Neuronal stem cell (in vitro differentiated cells): ENCODE measurements at regions not wholly inside any gene's neighbourhood (a gene's known extent, or its start where the extent isn't known, plus 50 kb on each side); places are given as distances from the start of the nearest gene placed in this dataset.

ENCODE experiments used
- DNase-seq: peaks from one replicate; pipeline ENCODE4 v3.0.0-alpha.2; 2013; ENCODE audit warnings: low spot score
- H2AFZ ChIP-seq: one replicate; pipeline ENCODE4 v1.6.1; 2013; ENCODE audit warnings: mild to moderate bottlenecking, low read length, inconsistent platforms
- H2AK5ac ChIP-seq: 2 replicates; pipeline ENCODE4 v1.6.1; 2013; ENCODE audit warnings: low read depth, mild to moderate bottlenecking, inconsistent platforms, low read length, moderate library complexity, mixed read lengths
- H2BK120ac ChIP-seq: 2 replicates; pipeline ENCODE4 v1.6.1; 2013; ENCODE audit warnings: low read depth, mild to moderate bottlenecking, inconsistent platforms, low read length, moderate library complexity, mixed read lengths
- H2BK12ac ChIP-seq: one replicate; pipeline ENCODE4 v1.6.1; 2013; ENCODE audit warnings: low read length, inconsistent platforms
- H2BK15ac ChIP-seq: 2 replicates; pipeline ENCODE4 v1.6.1; 2013; ENCODE audit warnings: mild to moderate bottlenecking, low read length, inconsistent platforms, mixed read lengths
- H2BK5ac ChIP-seq: one replicate; pipeline ENCODE4 v1.6.1; 2013; ENCODE audit warnings: inconsistent platforms, mild to moderate bottlenecking, low read length, moderate library complexity
- H3K14ac ChIP-seq: one replicate; pipeline ENCODE4 v1.6.1; 2013; ENCODE audit warnings: low read length, inconsistent platforms
- H3K18ac ChIP-seq: 2 replicates; pipeline ENCODE4 v1.6.1; 2013; ENCODE audit warnings: low read length, inconsistent platforms
- H3K23ac ChIP-seq: 2 replicates; pipeline ENCODE4 v1.6.1; 2013; ENCODE audit warnings: low read depth, mild to moderate bottlenecking, mixed read lengths, low read length, inconsistent platforms; ENCODE audit not compliant: poor library complexity
- H3K27ac ChIP-seq: replicated peaks from 3 replicates; pipeline ENCODE4 v1.5.1; 2013; ENCODE audit warnings: low read length, inconsistent platforms
- H3K27me3 ChIP-seq, 3 experiments: 2 replicates each; pipeline ENCODE4 v1.6.1; 2013; ENCODE audit warnings: low read length in 3 of 3, mild to moderate bottlenecking in 2 of 3, inconsistent platforms in 1 of 3, low read depth in 1 of 3, mixed read lengths in 1 of 3, moderate library complexity in 1 of 3; ENCODE audit not compliant: control insufficient read depth in 3 of 3, insufficient read depth in 3 of 3
- H3K36me3 ChIP-seq, 2 donors: replicated peaks in 1 of 2; 2 replicates each; pipeline ENCODE4 v1.6.1; 2013; ENCODE audit warnings: low read length in 2 of 2; ENCODE audit not compliant: control insufficient read depth in 2 of 2, insufficient read depth in 2 of 2
- H3K4ac ChIP-seq: 2 replicates; pipeline ENCODE4 v1.6.1; 2013; ENCODE audit warnings: inconsistent platforms, mild to moderate bottlenecking, low read length, moderate library complexity
- H3K4me1 ChIP-seq, 2 donors: 1 replicate in 1 of 2; 2 replicates in 1 of 2; pipeline ENCODE4 v1.6.1; 2013; ENCODE audit warnings: low read length in 2 of 2, low read depth in 1 of 2; ENCODE audit not compliant: control insufficient read depth in 2 of 2, insufficient read depth in 1 of 2
- H3K4me2 ChIP-seq: one replicate; pipeline ENCODE4 v1.6.1; 2013; ENCODE audit warnings: mild to moderate bottlenecking, low read length, inconsistent platforms; ENCODE audit not compliant: insufficient read depth, poor library complexity, severe bottlenecking
- H3K4me3 ChIP-seq, 2 donors: 2 replicates each; pipeline ENCODE4 v1.5.1; 2013; ENCODE audit warnings: low read length in 2 of 2, mild to moderate bottlenecking in 2 of 2, inconsistent platforms in 1 of 2, moderate library complexity in 1 of 2
- H3K79me1 ChIP-seq: one replicate; pipeline ENCODE4 v1.6.1; 2013; ENCODE audit warnings: low read depth, mild to moderate bottlenecking, inconsistent platforms, low read length, moderate library complexity
- H3K9ac ChIP-seq: one replicate; pipeline ENCODE4 v1.6.1; 2013; ENCODE audit warnings: mild to moderate bottlenecking, low read depth, low read length, inconsistent platforms; ENCODE audit not compliant: poor library complexity
- H3K9me3 ChIP-seq, 2 donors: replicated peaks in 1 of 2; 2 replicates each; pipeline versions ENCODE3 to v1.6.1; 2013; ENCODE audit warnings: low read length in 2 of 2, mild to moderate bottlenecking in 2 of 2, inconsistent platforms in 1 of 2, low read depth in 1 of 2, mixed read lengths in 1 of 2, moderate library complexity in 1 of 2; ENCODE audit not compliant: control insufficient read depth in 2 of 2, insufficient read depth in 1 of 2
- H4K8ac ChIP-seq: one replicate; pipeline ENCODE4 v1.6.1; 2013; ENCODE audit warnings: low read depth, mild to moderate bottlenecking, inconsistent platforms, low read length, moderate library complexity
- H4K91ac ChIP-seq: one replicate; pipeline ENCODE4 v1.6.1; 2013; ENCODE audit warnings: low read length, low read depth, mild to moderate bottlenecking, inconsistent platforms; ENCODE audit not compliant: poor library complexity
- WGBS, 2 donors: extraction: QIAGEN DNeasy Blood & Tissue Kit; methylation state at CpG; one replicate each; pipeline ENCODE4 v1.1.7; 2013; ENCODE audit warnings: missing lambda C conversion rate in 2 of 2, mixed read lengths in 1 of 2; ENCODE audit not compliant: insufficient read length in 2 of 2, insufficient replicate concordance in 1 of 2; ENCODE audit errors: extremely low coverage in 2 of 2; 5-methylcytosine and 5-hydroxymethylcytosine counted together

- Histone ChIP-seq H3K9ac (no peak overlapping the region), H2BK15ac (no peak overlapping the region), H2BK120ac (no peak overlapping the region), H3K14ac (no peak overlapping the region), H3K4ac (no peak overlapping the region), H3K79me1 (no peaks in the 10 kb centered on the region), H3K9me3 (no peaks in the 10 kb centered on the region), H3K36me3 (no peaks in the 10 kb centered on the region), H3K27ac (no peak overlapping the region), H3K4me2 (no peak overlapping the region), H2AK5ac (no peak overlapping the region), H2AFZ (no peak overlapping the region), H3K4me3 (no peak overlapping the region), H4K8ac (no peak overlapping the region), H2BK12ac (no peak overlapping the region), H3K27me3 (no peaks in the 10 kb centered on the region), H4K91ac (no peak overlapping the region), H3K4me1 (no peaks in the 10 kb centered on the region), H3K18ac (no peak overlapping the region), H2BK5ac (no peak overlapping the region), H3K23ac (no peak overlapping the region)
- DNase-seq: no peak
- whole genome bisulfite sequencing, 2 donors: no CpG with 5 or more reads among the region's 1 CpG
Observed at GRCh38 chr10:84921701-84922100, 593.3 kb downstream of the CCSER2 start.

GRCh38 chr10:84924131-84924530, 595.7 kb downstream of the CCSER2 start:
- Histone ChIP-seq H2AK5ac (no peak overlapping the region), H3K4me2 (no peak overlapping the region), H4K8ac (no peak overlapping the region), H3K9ac (no peak overlapping the region), H3K27ac (no peak overlapping the region), H3K27me3 (no peaks in the 10 kb centered on the region), H3K23ac (no peak overlapping the region), H2BK120ac (no peak overlapping the region), H3K18ac (no peak overlapping the region), H2BK12ac (no peak overlapping the region), H4K91ac (no peak overlapping the region), H2BK5ac (no peak overlapping the region), H3K4me3 (no peak overlapping the region), H2BK15ac (no peak overlapping the region), H3K9me3 (no peaks in the 10 kb centered on the region), H3K79me1 (no peaks in the 10 kb centered on the region), H3K14ac (no peak overlapping the region), H3K4me1 (no peaks in the 10 kb centered on the region), H2AFZ (no peak overlapping the region), H3K4ac (no peak overlapping the region), H3K36me3 (no peaks in the 10 kb centered on the region)
- DNase-seq: no peak
- WGBS, 2 donors: 100% methylated on average over 1 of the region's 2 CpGs; no CpG with 5 or more reads in 1 of the 2 donors

- H3K27me3 ChIP-seq: no peaks in the 10 kb centered on the region
- no peak overlapping the region for H2BK15ac ChIP-seq
- no peaks in the 10 kb centered on the region for H3K9me3 ChIP-seq
- no peak overlapping the region for H3K4me3 ChIP-seq
- H2BK120ac ChIP-seq: no peak overlapping the region
- H4K8ac ChIP-seq: no peak overlapping the region
- no peak overlapping the region for H2BK12ac ChIP-seq
- no peak overlapping the region for H3K18ac ChIP-seq
- DNase-seq: no peak
- no peaks in the 10 kb centered on the region for H3K36me3 ChIP-seq
- no peak overlapping the region for H3K4me2 ChIP-seq
- no peaks in the 10 kb centered on the region for H3K79me1 ChIP-seq
- no peaks in the 10 kb centered on the region for H3K4me1 ChIP-seq
- no peak overlapping the region for H3K4ac ChIP-seq
- H3K9ac ChIP-seq: no peak overlapping the region
- no peak overlapping the region for H4K91ac ChIP-seq
- no peak overlapping the region for H3K27ac ChIP-seq
- no peak overlapping the region for H2AFZ ChIP-seq
- H2BK5ac ChIP-seq: no peak overlapping the region
- H3K23ac ChIP-seq: no peak overlapping the region
- no peak overlapping the region for H2AK5ac ChIP-seq
- no peak overlapping the region for H3K14ac ChIP-seq
Observed at GRCh38 chr10:84925495-84925894, 597.1 kb downstream of the CCSER2 start.

- H2BK5ac ChIP-seq: no peak overlapping the region
- no peak overlapping the region for H3K14ac ChIP-seq
- H3K27me3 ChIP-seq: no peaks in the 10 kb centered on the region
- no CpG with 5 or more reads among the region's 7 CpGs for WGBS, 2 donors
- no peaks in the 10 kb centered on the region for H3K36me3 ChIP-seq
- H3K9me3 ChIP-seq: no peaks in the 10 kb centered on the region
- no peak overlapping the region for H3K23ac ChIP-seq
- H2AFZ ChIP-seq: no peak overlapping the region
- no peaks in the 10 kb centered on the region for H3K4me1 ChIP-seq
- H4K8ac ChIP-seq: no peak overlapping the region
- H4K91ac ChIP-seq: no peak overlapping the region
- no peak overlapping the region for H2BK15ac ChIP-seq
- no peak overlapping the region for H3K4me2 ChIP-seq
- no peaks in the 10 kb centered on the region for H3K79me1 ChIP-seq
- H3K9ac ChIP-seq: no peak overlapping the region
- H3K27ac ChIP-seq: no peak overlapping the region
- no peak overlapping the region for H3K4me3 ChIP-seq
- H3K4ac ChIP-seq: no peak overlapping the region
- H2BK120ac ChIP-seq: no peak overlapping the region
- no peak overlapping the region for H2BK12ac ChIP-seq
- no peak for DNase-seq
- no peak overlapping the region for H2AK5ac ChIP-seq
- H3K18ac ChIP-seq: no peak overlapping the region
Observed at GRCh38 chr10:84933402-84933801, 605.0 kb downstream of the CCSER2 start.
